CD4-positive, alpha-beta T cell treated with Interleukin-12 subunit alpha and Interleukin-12 subunit beta, for 1 hour (primary cell): ENCODE measurements at regions not wholly inside any gene's neighbourhood (a gene's known extent, or its start where the extent isn't known, plus 50 kb on each side); places are given as distances from the start of the nearest gene placed in this dataset.

ENCODE experiments used
- DNase-seq: peaks from one replicate; pipeline ENCODE4 v3.0.0-alpha.2; 2020

DNA sequence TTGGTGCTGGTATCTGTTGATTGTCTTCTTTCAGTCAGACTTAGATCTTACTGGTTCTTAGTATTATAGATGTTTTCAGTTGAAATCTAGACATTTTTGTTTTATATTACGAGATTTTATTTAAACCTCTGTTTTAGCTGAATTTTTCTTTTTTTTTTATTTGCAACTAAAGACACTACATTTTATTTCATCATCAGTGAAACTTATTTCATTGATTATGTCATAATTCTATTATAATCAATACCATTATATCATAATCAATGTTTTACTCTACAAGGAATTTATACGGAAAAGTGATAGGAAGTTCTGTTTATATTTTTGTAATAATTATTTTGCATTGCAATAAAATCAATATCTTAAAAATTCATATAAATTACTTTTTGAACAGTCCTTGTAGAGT is 477.4 kb upstream of the MDFIC2 start:
- no peak for DNase-seq

DNA sequence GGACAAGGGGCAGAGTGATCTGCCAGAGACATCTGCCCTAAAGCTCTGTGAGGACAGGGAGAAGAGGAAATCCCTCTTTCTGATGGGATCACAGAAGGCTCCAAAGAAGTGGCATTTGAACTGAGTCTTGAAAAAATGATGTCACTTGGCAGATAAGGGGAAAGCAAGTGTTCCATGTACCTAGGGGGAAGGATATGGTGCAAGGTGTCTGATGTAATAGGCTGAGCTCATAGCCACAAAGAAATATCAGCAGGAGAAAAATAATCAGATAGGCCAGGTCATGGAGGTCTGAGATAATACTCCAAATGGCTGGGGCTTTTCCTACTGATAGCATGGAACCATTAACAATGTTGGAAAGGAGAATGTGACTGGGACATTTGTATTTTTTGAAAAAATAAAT is 468.4 kb upstream of the MDFIC2 start:
- DNase-seq, result no peak

DNA sequence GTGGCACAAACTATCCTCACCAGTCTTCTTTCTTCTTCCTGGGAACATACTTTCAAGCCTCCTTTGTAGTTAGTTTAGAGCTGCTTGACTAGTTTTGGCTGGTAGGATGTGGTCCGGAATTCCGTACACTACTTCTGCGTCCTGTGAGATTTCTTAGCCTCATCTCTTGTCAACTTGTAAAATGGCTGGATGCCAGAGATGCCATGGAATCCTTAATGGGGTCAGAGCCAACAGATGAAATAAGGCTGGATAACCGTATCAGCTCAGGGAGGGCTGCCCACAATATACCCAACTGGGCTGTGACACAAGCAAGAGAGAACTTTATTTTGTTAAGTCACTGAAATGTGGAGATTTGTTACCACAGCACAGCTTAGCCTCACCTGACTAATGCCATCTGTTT is 466.9 kb upstream of the MDFIC2 start:
- no peak for DNase-seq

DNA sequence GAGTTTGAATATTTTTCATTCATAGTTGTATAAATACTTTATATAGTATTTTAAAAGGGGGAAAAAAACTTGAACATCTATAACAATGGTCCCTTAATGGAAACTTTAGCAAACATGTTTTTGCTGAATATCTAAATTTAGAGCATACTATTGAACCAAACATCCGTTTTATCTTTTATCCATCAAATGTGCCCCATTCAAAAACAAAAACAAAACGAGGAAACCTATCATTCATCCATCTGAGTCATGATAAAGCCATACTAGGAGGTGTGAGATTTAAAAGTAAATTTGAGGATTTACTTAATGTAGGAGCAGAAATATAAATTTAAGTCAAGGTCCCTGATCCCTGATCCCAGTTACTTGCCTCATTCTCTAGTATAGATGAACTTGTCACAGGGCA is 463.6 kb upstream of the MDFIC2 start:
- DNase-seq, result no peak

DNA sequence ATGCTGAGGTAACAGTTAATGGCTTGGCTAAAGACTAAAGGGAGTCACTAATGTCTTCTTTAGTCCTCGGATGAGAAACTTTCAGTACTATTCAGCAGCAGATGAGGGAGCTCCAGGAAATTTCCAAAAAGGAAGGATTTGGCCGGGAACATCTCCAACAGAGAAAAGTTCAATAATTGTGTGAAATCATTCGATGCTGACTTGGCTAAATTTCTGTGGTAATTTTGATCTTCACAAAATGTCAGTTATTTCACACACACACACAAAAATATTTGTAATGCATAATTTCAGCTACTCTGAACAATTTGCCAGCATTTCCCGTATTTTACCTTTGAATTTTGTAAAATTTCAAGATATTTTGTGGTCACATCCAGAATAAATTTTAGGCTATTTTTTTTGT is 462.8 kb upstream of the MDFIC2 start:
- DNase-seq, result no peak

DNA sequence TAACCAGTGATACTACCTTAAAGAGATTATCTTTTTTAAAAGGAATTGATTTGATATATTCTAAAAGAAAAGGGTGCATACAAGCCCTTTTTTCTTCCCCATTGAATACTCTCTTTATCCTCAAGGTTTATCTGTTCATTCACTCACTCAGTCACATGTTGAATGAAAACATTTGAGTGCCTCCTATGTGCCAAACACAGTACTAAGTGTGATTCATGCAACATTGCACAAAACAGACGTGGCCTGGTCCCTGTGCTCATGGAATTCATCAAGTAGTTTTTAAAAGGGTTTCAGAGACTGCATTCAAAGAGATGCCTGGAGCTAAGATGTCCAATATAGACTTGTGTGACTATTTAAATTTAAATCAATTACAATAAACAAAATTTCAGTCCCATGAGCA is 462.2 kb upstream of the MDFIC2 start:
- no peak for DNase-seq

DNA sequence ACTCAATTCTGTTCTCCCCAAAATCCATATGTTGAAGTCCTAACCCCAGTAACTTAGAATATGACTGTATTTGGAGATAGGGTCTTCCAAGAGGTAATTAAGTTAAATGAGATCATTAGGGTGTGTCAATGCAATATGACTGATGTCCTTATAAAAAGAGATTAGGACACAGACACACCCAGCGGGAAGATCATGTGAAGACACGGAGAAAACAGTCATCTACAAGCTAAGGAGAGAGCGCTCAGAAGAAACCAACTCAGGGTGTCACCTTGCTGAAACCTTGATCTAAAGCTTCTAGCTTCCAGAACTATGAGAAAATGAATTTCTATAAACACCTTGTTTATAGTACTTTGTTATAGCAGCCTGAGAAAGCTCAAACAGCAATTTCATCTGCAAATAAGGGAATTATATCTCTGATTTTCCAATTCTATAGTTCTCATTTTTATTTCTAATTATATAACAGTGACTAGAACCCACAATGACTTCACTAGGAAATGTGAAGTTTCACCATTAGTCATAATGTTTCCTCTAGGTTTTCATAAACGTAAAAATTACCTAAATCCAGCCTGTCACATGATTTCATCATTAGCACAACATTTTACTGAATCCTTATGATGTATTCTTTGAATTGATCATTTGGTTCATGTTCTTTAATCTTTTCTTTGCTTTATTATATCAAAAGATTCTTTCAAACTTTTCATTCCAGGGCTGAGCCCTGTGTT is 459.1 kb upstream of the MDFIC2 start:
- no peak for DNase-seq

DNA sequence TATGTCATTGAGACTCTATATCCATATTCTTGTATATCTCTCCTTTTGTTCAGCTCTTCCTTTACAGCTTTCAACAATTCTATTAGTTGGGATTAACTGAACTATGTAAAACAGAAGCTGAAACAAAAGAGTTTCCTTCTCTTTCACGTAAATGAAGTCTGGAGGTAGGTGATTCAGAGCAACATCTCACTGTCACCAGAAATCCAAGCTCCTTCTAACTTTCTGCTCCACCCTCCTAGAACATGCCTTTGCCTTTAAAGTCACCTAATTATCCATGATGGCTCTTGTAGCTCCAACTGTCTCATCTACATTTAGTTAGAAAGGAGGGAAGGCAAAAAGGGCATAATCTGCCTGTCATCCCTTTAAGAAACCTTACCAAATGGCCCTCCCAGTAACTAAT is 458.2 kb upstream of the MDFIC2 start:
- no peak for DNase-seq

DNA sequence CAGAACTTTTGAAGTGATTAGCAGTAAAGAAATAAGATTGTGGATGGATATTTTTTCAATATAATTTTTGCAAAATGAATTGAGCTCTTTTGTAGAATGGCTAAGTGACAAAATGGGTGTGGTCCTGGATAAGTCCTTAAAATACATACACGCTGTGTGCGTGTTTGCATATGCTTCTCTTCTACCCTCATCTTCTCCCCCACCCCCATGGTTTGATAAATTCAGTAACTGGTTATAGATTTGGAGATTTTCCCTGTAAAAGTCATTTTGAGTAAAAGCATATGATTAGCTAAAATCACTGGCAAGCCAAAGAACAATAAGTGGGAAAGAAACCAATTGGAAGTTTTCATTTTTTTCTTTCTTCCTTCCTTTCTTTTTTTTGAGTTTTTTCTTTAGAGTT is 453.9 kb upstream of the MDFIC2 start:
- no peak for DNase-seq

DNA sequence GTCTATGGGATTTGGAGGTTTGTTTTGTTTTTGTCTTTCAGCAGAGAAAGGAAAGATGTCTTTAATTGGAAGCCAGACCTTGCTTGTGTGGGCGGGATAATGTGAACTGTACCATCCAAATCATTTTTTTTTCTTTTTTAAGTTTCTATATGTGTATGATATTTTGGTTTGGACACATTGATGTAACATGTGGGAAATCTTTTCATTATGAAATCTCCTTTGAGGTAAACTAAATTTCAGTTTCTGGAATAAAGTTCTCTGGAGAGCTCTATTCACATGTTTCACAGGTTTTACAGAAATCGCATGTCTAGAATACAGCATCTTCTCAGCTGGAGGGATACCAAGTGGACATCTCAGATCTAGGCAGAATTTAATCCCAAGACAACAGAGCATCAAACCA is 451.5 kb upstream of the MDFIC2 start:
- DNase-seq, result no peak

DNA sequence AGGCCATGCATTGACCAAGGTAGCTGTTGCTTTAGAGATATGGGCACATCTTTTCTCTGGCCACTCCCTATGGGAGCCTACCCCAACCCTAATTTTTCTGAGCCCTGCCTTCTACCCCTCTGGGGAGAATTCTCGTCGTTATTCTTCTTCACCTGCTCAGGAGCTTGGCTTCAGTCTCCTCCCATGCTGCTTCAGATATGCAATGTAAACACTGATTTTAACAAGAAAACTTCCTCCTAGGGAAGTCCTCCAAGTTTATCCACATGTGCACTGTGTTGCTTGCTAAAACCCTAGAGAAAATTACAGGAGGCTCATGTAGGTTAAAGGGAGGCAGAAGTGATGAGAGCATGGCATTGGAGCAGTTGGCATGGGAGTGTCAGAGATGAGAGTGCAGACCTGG is 445.2 kb upstream of the MDFIC2 start:
- no peak for DNase-seq

DNA sequence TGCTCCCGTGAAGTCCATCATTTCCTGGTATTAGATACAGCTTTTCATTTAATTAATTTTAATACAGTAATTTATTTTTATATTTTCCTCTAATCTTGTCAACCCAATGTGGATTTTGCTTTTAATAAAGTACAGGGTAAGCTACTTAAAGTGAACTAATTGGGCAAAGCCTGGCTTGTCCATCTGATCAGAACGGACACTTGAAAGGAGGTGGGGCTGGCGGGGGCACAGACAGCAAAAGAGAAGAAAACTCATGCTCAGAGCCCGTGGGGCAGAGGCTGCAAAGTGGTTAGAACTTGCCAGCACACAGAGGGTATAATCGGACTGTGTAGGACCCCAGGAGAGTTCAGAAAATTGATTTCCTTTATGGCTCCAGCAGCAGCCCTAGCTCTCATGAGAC is 443.1 kb upstream of the MDFIC2 start:
- DNase-seq, result no peak

DNA sequence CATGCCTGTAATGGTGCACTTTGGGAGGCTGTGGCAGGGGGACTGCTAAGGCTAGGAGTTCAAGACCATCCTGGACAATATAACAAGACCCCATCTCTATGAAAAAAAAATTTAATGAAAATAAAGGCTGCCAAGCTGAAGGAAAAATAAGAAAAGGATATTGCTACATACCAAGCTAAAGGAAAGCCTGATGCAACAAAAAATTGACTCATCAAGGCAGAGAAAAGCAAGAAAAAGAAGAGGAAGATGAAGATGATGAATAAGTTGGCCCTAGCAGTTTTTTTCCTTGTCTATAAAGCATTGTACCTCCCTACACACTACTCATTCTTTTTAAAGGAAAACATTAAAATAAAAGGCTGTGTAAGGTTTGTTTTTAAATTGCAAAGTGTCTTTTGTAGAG is 441.9 kb upstream of the MDFIC2 start:
- DNase-seq, result no peak

DNA sequence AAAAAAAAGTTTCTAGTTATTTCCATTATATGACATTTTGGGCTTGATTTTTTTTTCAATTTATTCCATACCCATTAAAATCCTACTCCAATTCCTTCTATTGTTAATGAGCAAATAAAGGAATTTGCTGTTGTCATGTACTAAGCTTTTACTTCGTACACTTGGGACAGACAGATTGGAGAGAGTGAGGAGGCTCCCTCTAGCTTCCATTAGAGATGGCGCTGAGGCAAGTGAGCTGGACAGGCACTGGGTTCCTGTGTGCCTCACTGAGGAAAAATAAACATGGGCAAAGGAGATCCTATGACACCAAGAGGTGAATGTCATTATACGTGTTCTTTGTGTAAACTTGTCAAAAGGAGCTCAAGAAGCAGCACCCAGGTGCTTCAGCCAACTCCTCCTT is 441.1 kb upstream of the MDFIC2 start:
- DNase-seq, result no peak

DNA sequence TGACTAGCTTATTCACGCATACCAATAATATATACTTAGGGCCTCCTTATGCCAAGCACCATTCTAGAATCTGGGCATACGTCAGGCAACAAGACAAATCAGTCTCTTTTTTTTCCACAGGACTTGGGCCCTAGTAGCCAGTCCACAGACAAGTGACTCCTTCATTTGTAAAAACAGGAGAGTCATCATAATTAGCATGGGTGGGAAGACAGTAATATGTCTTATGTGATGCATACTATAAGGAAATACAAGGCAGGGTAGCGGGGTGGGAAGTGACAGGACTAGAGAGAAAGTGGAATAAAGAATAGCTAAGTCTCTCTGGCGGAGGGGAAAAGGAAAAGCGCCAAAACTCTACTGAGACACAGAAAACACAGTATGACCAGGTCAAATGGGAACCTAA is 439.6 kb upstream of the MDFIC2 start:
- DNase-seq, result no peak

DNA sequence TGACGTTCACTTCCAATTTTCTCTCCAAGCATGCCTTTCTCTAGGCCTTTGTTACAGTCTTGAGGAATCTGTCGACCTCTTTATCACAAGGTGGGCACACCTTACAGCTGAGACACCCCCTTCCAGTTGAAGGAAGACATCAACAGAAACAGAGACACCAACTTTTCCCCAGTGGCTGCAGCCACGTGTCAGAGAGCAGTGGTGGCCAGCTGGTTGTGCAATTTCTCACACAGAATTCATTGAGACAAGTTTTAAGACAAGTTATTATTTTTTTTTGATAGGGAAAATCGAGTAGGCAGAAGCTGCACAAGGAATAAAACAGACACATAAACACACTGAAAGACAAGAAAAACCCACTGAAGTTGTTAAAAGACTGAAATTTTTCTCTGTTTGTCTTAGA is 436.7 kb upstream of the MDFIC2 start:
- DNase-seq, result no peak

DNA sequence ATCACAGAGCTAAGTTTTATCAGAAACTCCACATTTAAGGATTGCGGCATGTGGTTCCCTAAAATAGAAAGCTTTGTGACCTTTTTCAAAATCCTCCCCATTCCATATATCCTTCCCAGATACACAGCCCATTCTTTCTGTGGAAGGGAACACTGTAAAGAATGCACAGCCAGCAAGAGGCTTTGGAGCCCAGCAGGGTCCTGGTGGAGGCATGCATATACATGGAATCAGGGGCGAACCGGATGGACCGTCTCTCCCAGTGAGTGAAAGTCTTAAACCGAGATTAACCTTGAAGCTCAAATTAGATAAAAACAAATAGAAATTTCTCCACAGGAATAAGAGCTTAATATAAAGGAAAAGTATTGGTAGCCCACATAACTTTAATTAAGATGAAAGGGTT is 436.2 kb upstream of the MDFIC2 start:
- DNase-seq, result no peak

DNA sequence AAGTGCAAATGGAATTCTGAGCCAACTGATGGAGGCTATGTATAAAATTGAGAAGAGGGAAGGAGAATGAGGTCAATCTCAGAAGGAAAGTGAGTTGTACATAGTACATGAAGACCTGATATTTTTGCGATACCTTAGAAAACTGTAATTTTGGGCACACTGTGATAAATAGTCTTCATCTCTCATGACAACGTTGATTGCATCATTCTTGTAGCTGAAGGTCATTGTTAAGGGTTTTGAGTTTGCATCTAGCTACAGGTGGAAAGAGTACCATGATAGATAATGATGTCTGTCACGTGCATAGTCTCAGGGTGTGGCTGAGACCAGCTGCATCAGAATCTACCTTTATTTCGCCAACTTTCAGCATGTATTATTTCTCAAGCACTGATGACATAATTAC is 435.4 kb upstream of the MDFIC2 start:
- no peak for DNase-seq

DNA sequence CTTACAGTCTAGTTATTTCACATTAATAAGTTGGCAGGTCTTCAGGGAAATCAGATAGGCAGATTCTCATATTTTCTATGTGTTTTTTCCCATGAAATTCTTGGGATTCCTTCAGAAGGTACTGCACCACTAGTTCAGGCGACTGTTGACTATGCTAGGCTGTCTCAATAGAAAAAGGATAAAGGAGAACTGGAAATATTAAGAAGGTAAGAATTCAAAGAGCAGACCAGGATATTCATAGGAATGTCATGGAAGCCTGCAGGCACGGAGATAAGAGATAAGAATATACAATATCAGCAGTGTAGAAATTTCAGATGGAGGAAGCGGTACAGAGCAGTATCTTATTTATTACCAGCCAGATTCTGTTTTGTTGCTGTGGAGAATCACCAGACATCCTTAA is 432.1 kb upstream of the MDFIC2 start:
- no peak for DNase-seq

DNA sequence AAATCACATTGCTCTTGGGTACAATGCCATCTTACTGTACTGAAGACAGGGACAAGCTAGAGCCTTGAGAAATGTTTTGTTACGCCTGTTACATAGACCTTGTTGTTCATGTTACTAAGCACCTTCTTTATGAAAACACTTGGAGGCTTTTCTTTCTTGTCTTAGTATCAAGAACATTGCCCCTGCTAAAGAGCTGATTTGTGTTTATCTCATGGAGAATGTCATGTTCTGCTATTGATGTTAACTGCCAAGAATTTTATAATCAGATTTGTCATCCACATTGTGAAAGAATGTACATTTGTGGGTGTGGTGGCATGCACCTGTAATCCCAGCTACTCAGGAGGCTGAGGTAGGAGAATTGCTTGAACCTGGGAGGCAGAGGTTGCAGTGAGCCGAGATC is 431.3 kb upstream of the MDFIC2 start:
- no peak for DNase-seq

DNA sequence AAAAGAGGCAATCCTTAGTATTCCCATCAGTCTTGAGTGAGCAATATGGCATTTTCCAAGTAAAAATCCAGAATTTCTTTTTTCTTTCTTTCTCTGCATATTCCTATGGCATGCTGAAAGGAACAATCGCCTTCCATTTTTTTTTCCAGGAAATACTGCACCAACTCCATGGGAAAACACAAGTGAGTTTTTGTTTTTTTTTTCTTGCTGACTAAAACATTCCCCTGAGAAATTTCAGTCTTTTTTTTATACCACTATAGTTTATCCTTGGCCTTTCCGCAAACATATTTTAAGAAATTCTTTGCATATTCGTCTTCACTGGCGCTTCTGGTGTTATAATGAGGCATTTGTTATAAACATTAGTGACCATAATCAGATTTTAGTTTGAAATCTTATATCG is 429.6 kb upstream of the MDFIC2 start:
- no peak for DNase-seq

DNA sequence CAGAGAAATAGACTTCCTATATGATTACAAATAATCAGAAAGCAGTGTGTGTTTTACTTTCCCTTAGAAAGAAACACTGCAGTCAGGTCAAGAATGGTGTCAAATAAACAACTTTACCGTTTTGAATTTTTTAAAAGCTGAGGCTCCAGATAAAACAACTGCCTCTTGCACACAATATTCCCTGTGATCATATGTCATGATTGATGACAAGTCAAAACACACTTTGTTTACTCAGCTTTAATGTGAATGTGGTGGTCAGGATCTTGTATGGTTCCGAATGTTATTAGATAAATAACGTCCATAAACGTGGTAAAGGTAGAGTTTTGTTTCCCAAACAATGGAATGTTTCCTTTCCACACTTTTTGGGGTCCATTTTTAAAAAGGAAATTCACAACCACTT is 428.4 kb upstream of the MDFIC2 start:
- DNase-seq, result no peak

DNA sequence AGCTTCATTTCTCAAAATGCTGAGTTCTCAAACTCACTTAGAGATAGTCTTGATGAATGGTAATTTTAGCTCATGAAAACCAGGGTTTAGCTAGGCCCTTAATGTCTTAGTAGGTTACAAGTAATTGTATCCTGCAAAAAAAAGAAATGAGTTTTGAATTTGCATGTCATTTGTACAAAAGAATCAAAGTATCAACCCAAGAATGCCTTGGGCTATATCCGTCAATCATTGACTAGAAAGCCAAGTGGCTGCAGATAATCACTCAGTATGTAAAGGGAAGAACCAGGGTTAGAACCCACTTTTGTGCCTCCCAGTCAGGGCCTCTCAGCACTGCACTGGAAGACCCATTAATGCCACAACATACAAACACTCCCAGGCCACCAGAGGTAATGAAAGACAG is 427.6 kb upstream of the MDFIC2 start:
- DNase-seq, result no peak

DNA sequence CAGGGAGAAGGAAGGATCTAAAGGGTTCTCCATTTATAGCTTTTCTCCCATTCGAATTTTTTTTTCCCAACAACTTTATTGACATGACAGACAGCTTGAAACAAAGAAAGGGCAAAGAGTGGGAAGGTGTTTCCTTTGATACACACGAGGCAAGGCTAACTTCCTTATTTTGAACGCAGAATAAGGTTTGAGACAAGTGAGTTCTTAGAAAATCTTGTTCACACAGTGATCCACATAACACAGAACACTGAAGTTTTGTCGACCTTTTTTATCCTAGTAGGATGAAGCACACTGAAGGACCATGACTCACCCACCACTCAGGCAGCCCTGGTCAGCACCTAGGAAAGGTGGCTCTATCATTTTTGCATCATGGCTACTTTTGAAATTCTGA is 425.8 kb upstream of the MDFIC2 start:
- no peak for DNase-seq

DNA sequence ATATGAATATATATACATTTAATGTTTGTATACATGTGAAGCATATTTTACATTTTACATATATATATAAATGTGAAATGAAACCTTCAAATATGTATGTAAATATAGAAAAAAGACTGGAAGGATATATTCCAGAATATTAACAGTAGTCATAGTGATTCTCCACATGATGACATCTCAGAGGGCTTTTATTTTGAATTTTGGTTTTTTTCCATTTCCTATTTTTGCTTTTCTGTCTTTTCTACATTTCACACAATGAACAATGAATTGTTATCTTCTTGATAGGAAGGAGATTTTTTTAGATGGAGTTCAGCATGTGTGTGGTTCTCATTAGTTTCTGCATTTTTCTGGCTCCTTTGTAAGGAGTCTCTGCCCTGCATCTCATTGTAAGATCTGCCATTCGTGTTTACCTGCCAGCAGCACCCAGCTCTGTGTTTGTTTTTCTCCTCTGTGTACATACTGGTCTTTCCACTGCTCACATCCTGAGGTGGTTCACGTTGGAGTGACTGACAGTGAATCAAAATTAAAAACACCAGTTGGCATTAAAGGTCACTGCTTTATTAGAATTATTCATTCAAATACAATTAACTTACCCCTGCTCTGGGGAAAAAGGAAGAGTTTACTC is 425.3 kb upstream of the MDFIC2 start:
- no peak for DNase-seq
